Endothelial cell (in vitro differentiated cells): ENCODE measurements at regions not wholly inside any gene's neighbourhood (a gene's known extent, or its start where the extent isn't known, plus 50 kb on each side); places are given as distances from the start of the nearest gene placed in this dataset.
"Not testable (repeated sequence)": the region's sequence is repeated elsewhere in the genome, so short reads cannot be mapped to it uniquely, and the experiment has no call there.

Experiments
- DNase-seq: peaks from one replicate; pipeline ENCODE4 v3.0.0; 2021; ENCODE audit warnings: low spot score
- H3K27ac Mint-ChIP-seq: one replicate; pipeline ENCODE4 v1.8.0; 2021; ENCODE audit warnings: mixed read lengths, inconsistent platforms; ENCODE audit not compliant: unreplicated experiment
- H3K27me3 Mint-ChIP-seq: one replicate; pipeline ENCODE4 v1.8.0; 2021; ENCODE audit warnings: mild to moderate bottlenecking, moderate library complexity, mixed read lengths, inconsistent platforms; ENCODE audit not compliant: unreplicated experiment
- H3K36me3 Mint-ChIP-seq: one replicate; pipeline ENCODE4 v1.8.0; 2021; ENCODE audit warnings: mild to moderate bottlenecking, low read depth, mixed read lengths, inconsistent platforms; ENCODE audit not compliant: unreplicated experiment
- H3K4me1 Mint-ChIP-seq: one replicate; pipeline ENCODE4 v1.8.0; 2021; ENCODE audit warnings: mild to moderate bottlenecking, mixed read lengths, inconsistent platforms; ENCODE audit not compliant: unreplicated experiment
- H3K4me3 Mint-ChIP-seq: one replicate; pipeline ENCODE4 v1.8.0; 2021; ENCODE audit warnings: mild to moderate bottlenecking, mixed read lengths, inconsistent platforms; ENCODE audit not compliant: unreplicated experiment
- H3K9me3 Mint-ChIP-seq: one replicate; pipeline ENCODE4 v1.8.0; 2021; ENCODE audit warnings: mixed read lengths, inconsistent platforms; ENCODE audit not compliant: unreplicated experiment
- TF ChIP-seq, protein P1 (sequence below): fragments of 200-600 bp; sonication (generic); IDR thresholded peaks from one replicate; pipeline ENCODE4 v1.5.0; 2021; ENCODE audit warnings: antibody characterized with exemption; ENCODE audit not compliant: unreplicated experiment

DNA sequence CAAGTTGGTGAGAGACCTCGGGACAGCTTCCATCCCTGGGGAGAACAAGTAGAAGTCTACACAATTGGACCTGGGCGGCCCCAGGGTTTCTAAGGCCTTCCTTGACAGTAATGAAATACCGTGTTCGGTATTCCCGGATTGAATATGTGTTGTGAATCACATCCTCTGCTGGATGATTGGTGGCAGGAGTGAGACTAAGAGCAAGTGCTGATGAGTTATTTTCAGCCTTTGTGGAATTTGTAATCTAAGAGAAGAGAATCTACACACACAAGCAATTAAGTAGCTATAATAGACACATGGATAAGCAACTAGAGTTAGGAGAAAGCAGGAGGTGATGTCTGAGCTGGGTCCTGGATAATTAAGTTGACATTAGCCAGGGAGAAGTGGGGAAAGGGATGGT, 64.8 kb upstream of the VWC2 start:
- H3K4me3 Mint-ChIP-seq: no peak overlapping the region
- no peaks in the 10 kb centered on the region for H3K9me3 Mint-ChIP-seq
- TF ChIP-seq, protein P1, sequence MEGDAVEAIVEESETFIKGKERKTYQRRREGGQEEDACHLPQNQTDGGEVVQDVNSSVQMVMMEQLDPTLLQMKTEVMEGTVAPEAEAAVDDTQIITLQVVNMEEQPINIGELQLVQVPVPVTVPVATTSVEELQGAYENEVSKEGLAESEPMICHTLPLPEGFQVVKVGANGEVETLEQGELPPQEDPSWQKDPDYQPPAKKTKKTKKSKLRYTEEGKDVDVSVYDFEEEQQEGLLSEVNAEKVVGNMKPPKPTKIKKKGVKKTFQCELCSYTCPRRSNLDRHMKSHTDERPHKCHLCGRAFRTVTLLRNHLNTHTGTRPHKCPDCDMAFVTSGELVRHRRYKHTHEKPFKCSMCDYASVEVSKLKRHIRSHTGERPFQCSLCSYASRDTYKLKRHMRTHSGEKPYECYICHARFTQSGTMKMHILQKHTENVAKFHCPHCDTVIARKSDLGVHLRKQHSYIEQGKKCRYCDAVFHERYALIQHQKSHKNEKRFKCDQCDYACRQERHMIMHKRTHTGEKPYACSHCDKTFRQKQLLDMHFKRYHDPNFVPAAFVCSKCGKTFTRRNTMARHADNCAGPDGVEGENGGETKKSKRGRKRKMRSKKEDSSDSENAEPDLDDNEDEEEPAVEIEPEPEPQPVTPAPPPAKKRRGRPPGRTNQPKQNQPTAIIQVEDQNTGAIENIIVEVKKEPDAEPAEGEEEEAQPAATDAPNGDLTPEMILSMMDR: no peak
- no peaks in the 10 kb centered on the region for H3K4me1 Mint-ChIP-seq
- no peak for DNase-seq
- no peaks in the 10 kb centered on the region for H3K36me3 Mint-ChIP-seq
- no peak overlapping the region for H3K27ac Mint-ChIP-seq
- peaks cover 2% of the 10 kb centered on the region for H3K27me3 Mint-ChIP-seq

DNA sequence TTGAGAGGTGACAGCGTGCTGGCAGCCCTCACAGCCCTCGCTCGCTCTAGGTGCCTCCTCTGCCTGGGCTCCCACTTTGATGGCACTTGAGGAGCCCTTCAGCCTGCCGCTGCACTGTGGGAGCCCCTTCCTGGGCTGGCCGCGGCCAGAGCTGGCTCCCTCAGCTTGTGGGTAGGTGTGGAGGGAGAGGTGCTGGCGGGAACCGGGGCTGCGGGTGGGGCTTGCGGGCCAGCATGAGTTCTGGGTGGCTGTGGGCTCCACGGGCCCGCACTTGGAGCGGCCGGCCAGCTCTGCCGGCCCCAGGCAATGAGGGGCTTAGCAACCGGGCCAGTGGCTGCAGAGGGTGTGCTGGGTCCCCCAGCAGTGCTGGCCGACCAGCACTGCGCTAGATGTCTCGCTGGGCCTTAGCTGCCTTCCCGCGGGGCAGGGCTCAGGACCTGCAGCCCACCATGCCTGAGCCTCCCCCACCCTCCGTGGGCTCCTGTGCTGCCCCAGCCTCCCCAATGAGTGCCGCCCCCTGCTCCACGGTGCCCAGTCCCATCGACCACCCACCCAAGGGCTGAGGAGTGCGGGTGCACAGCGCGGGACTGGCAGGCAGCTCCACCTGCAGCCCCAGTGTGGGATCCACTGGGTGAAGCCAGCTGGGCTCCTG, 62.2 kb upstream of the VWC2 start:
- not testable (repeated sequence) for H3K27ac Mint-ChIP-seq, H3K27me3 Mint-ChIP-seq, H3K4me3 Mint-ChIP-seq, H3K9me3 Mint-ChIP-seq, H3K4me1 Mint-ChIP-seq, DNase-seq, H3K36me3 Mint-ChIP-seq

DNA sequence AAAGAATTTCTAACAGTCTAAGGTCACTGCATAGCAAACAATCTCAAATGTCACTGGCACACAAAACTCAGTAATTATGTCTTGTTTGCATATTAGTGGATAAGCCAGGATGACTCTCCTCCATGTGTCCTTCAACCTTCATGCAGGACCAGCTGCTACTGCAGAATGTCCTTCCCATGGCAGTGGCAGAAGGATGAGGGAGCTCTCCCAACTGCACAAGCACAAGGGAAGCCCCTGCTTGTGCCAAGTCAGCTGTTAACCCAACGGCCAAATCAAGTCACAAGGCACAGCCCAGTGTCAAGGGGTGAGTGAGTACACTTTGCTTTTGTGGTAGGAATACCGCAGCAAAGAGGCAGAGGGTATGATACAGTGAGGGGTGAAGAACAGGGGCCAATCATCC, 59.3 kb upstream of the VWC2 start:
- Mint-ChIP-seq H3K27ac (no peak overlapping the region), H3K9me3 (no peaks in the 10 kb centered on the region), H3K4me1 (no peaks in the 10 kb centered on the region), H3K36me3 (no peaks in the 10 kb centered on the region), H3K27me3 (peaks cover 2% of the 10 kb centered on the region), H3K4me3 (no peak overlapping the region)
- DNase-seq: no peak
- TF ChIP-seq, protein P1: no peak

DNA sequence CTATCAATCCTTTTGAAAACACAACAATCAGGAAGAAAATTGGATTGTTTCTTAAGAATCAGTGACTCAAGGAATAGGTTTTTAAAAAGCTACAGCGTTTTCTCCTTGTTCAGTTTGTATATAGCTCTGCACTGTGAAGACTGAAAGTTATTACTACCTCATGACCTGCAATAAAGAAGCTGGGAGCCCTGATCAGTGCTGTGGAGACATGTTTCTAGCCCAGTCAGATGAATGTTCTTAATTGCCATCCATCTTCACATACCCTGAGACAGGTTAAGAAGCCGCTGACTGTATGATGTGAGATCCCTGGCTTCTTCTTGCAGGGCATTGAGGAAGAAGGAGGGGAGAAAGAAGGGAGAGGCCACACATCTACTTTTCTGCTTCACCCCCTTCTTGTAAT, 58.0 kb upstream of the VWC2 start:
- no peaks in the 10 kb centered on the region for H3K9me3 Mint-ChIP-seq
- H3K4me1 Mint-ChIP-seq: no peaks in the 10 kb centered on the region
- H3K27ac Mint-ChIP-seq: no peak overlapping the region
- TF ChIP-seq, protein P1: no peak
- no peaks in the 10 kb centered on the region for H3K36me3 Mint-ChIP-seq
- DNase-seq: no peak
- H3K4me3 Mint-ChIP-seq: no peak overlapping the region
- H3K27me3 Mint-ChIP-seq: peaks cover 2% of the 10 kb centered on the region

DNA sequence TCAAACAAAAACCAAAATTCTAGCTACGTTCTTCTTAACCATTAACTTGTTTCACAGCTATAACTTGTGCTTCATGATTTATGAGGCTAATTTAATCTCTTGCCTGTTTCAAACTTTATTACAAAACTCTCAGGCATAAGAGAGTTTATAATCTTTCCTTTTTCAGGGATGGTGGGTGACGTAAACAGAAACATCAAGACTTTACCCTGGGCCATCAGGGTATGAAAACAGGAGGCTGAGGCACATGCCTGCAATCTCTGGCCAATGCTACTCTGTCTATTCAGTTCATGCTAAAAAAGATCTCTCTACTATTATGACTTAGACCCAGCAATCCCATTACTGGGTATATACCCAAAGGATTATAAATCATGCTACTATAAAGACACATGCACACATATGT, 55.9 kb upstream of the VWC2 start:
- H3K9me3 Mint-ChIP-seq: no peaks in the 10 kb centered on the region
- TF ChIP-seq, protein P1: no peak
- no peak for DNase-seq

DNA sequence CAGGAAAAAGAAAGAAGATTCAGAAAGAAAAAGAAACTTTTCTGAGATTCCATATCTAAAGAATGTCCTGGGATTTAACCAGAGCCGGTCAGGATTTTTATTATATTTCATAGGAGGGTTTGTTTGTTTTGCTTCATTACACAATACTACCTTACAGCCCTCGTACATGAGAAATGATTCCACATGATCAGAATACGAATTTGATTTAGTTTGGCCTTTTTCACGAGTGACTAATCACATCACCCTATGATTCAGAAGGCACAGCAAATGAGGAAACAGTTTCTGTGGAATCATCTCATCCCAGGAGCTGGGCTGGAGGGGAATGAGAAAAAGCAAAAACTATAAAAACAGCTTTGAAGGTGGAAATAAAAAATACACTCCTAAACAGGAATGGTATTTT, 54.7 kb upstream of the VWC2 start:
- no peak for DNase-seq
- Mint-ChIP-seq H3K4me3 (no peak overlapping the region), H3K36me3 (no peaks in the 10 kb centered on the region), H3K27ac (no peak overlapping the region), H3K4me1 (no peaks in the 10 kb centered on the region), H3K27me3 (peaks cover 2% of the 10 kb centered on the region), H3K9me3 (no peaks in the 10 kb centered on the region)
- TF ChIP-seq, protein P1: no peak

More for the DNA sequence above, 55.9 kb upstream of the VWC2 start:
- peaks cover 2% of the 10 kb centered on the region for H3K27me3 Mint-ChIP-seq
- no peak overlapping the region for H3K27ac Mint-ChIP-seq
- no peak overlapping the region for H3K4me3 Mint-ChIP-seq
- H3K36me3 Mint-ChIP-seq: no peaks in the 10 kb centered on the region
- no peaks in the 10 kb centered on the region for H3K4me1 Mint-ChIP-seq
